ENCODE measurements at regions not wholly inside any gene's neighbourhood (a gene's known extent, or its start where the extent isn't known, plus 50 kb on each side); places are given as distances from the start of the nearest gene placed in this dataset.
"Not testable (repeated sequence)": the region's sequence is repeated elsewhere in the genome, so short reads cannot be mapped to it uniquely, and the experiment has no call there.

DNA sequence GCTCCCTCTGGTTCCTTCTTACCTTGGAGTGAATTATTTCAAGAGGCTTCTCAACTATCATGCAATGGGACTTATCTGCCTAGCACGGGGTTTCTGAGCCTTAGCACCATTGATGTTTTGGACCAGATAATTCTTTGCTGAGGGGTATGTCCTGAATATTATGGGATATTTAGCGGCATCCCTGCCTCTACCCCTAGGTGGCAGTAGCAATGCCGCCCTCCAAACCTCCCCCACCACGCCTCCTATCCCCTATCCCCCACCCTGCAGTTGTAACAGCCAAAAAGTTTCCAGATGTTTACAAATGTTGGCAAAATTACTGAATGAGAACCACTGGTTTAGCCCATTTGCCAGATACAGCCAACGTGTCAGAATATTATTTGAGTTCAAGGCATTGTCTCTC lies 125.5 kb downstream of the POSTN start:
- no peak for DNase-seq

- not testable (repeated sequence) for DNase-seq
Measured at GRCh38 chr13:37472266-37472665, 126.3 kb downstream of the POSTN start.

DNA sequence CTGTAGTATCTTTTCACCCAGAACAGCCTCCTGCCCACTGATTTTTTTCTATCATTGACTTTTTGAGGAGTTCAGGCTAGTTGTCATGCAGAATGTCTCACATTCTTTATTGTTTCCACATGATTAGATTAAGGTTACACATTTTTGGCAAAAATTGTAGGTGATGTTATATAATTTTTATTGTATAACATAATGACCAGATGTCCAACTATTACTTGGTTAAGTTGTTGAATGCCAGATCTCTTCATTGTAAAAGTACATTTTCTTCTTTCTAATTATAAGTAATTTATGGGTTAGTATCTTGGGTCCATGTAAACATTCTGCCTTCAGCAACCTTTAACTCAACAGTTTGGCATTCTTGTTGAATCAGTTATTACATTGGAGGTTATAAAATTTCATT lies 138.4 kb downstream of the POSTN start:
- DNase-seq = no peak

- no peak for DNase-seq
Measured at GRCh38 chr13:37457612-37458011, 141.0 kb downstream of the POSTN start.

GRCh38 chr13:37456506-37456905 lies 142.1 kb downstream of the POSTN start:
- no peak for DNase-seq

DNA sequence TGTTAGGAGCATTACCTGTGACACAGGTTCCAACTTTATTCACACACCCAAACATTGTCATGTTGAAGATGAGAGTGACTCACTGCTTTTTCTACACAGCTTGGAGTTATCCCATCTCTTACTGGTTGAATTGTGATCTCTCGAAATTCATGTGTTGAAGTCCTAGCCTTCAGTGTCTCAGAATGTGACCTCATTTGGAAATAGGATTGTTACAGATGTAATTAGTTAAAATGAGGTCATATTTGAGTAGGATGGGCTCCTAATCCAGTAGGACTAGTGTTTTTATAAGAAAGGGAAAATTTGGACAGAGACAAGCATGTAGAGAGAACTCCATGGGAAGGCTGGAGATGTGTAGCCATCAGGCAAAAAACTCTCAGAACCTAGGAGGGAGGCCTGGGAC lies 142.5 kb downstream of the POSTN start:
- DNase-seq = no peak

DNA sequence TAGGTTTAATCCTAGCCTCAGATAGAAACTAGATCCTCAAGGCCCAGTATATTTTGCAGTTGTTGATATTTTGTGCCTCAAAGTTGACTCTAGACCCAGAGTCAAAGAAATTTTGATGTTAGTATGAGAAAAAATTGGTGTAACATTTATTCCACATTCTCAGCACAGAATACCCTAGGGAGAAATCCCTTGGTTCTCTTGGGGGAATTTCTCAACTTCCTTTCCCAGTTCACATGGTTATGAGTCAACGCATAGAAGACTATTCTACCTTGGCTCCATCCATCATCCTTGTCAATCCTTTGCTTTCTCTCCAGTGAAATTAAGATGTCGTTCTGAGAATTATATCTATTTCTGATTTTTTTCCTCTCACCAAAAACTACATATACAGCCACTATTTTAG lies 145.3 kb downstream of the POSTN start:
- no peak for DNase-seq

- no peak for DNase-seq
Measured at GRCh38 chr13:37450276-37450675, 148.3 kb downstream of the POSTN start.

GRCh38 chr13:37448153-37448552 lies 150.4 kb downstream of the POSTN start:
- DNase-seq = no peak

- DNase-seq = no peak
Measured at GRCh38 chr13:37446503-37446902, 152.1 kb downstream of the POSTN start.

- DNase-seq = no peak
Measured at GRCh38 chr13:37443538-37443937, 155.0 kb downstream of the POSTN start.

GRCh38 chr13:37442996-37443395 lies 155.6 kb downstream of the POSTN start:
- no peak for DNase-seq

GRCh38 chr13:37435881-37436280 lies 162.7 kb downstream of the POSTN start:
- DNase-seq = no peak

DNA sequence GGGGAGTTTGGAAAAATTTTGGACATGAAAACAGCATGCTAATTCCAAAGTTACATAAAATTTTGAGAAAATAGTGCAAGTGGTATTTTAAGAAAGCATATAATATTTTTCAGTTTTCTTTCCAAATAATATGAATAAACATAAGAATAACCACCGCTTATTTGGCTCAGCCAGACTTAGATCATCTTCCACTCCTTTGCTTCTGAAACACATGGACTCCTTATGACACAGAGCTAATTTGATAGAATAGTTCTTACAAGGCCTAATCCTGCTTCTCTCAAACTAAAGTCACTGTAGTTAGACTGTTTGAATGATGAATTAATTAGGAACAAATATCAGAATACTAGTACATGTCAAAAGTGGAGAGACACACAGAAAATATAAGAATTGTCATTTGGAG lies 165.5 kb downstream of the POSTN start:
- no peak for DNase-seq

DNA sequence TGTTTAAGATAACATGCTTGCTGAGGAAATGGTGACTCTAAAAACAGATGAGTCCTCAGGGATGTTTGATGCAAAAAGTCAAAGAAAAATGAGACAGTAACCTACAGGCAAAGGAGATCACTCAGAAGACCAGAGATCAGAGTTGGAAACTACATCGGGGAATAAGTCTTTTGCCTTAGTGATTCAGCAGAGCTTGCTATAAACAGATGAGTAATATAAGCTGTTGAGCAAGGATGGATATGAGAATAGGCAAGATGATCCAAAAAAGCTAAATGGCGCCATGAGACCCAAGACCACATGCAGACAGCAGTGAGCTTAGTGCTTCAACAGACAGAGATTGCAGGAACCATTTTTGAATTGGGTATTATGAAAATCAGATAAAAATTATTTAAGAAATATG lies 168.6 kb downstream of the POSTN start:
- DNase-seq = no peak

DNA sequence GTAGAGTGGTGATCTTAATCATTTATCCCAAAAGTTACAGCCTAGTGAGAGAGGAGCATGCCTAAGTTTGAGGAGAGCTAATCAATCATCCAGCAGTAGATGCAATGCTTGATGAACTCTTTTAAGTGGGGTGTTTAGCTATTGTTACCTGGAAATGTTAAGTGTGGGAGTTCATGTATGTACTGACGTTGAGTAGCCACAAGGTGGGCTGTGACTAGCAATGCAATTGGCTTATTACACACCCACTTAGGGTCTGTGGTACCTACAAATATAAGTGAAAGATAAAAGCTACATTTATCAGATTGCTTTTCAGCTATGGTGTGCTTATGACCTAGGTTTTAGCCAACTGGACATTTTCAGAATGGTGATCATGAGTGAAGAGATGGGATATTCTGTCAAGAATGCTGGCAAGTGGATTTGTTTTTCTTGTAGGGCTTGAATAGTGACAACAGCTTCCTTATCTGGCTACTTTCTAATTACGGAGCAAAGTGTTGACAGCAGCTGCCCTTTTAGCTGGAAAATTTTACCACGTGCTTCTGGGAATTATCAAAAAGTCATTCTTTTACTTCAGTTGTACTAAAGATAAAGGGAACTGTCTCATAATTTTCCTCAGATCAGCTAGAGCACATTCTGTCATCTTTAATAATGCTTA lies 170.6 kb downstream of the POSTN start:
- DNase-seq = no peak

DNA sequence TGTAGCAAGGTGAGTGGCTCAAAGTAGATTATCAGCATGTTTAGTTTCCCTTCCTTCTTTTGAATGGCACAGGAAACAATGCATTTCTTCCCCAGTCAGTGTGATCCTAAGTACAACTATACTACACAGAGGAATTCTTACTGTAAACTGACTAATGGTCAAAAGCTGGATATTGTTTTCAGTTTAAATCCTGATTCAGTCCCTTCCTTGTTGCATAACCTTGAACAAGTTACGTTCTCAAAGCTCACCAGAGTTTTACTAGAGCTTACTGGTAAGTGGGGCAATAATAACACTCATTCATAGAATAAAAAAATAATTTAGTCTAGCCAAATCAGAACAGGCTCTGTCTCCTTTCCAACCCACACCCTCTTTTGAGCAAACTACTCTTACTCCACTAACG lies 180.1 kb downstream of the POSTN start:
- no peak for DNase-seq

GRCh38 chr13:37417060-37417441 lies 181.5 kb downstream of the POSTN start:
- no peak for DNase-seq

DNA sequence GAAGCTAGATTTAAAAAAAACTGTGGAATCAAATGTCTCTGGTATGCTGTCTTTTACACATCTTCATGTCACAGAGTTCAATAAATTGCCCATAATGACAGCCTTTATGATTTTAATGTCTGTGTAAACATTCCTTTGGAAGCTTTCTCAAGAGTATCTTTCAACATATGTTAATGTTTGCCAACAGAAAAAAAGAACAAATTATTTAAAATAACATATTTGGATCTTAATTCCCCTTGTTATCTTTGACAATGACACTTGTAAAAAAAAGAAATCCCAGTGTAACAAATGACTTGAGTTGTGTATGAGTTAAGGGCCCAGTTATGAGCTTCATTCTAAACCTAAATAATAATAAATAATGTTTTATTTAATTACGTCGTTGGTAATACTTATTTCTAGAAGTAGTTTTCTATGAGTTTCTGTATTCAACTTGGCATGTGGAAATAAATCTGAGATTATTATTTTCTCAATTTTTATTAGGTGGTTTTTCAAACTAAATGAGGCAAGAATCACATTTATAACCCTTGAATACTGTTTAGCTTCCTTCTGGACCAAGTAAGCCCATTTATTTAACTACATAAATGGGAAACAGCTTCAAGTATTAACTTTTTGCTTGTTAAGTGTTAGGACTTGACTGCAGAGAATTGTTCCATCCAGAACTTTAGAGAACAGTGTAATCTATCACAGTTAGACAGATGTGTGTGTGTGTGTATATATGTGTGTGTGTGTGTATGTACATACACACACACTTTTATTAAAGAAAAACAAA lies 182.1 kb downstream of the POSTN start:
- DNase-seq = no peak

- DNase-seq = no peak
Measured at GRCh38 chr13:37413161-37413560, 185.4 kb downstream of the POSTN start.

DNA sequence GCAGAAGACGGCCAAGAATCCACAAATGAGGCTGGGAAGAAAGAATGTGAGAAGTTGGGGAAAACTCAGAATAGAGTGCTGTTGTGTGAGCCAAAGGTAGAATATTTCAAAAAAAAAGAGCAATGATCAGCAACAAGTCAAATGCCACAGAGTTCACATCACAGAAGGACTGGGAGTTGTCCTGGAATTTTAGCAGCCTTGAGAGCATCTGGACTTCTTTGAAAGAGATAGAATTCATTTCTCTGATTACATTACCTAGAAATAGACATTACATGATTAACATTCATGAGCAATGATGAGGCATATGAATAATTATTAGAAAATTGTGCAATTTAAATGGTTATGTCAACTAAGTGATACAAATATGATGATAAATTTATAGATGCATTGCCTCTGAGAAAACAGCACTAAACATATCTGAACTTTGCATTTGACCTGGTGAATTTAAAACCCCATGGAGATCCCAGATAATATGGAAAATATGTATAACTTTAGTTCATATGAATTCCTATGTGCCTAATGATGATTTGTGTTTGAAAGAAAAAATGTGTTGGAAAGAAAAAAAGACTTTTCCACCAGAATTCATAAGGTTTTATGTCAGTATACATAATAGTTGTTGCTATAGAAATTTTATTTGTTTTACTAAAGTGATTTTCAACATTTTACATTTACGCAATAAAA lies 186.2 kb downstream of the POSTN start:
- DNase-seq = no peak

DNA sequence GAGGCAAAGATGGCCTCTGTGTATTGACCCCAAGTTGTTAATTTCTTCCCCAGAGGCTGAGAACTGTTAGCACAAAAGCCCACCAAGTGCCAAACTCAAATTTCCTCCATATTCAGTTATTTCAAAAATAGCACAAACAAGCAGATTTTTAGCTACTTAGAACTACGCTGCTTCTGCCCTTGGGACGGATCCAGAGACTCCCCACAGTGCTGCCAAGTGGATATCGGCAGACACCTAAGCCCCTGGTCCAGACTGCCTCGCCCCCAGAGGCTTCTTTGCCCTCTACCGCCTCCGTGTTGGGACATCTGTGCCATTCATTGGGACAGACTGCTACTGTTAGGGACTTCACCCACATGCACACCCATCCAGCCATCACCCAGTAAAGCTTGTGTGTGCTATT lies 188.3 kb downstream of the POSTN start:
- no peak for DNase-seq

DNA sequence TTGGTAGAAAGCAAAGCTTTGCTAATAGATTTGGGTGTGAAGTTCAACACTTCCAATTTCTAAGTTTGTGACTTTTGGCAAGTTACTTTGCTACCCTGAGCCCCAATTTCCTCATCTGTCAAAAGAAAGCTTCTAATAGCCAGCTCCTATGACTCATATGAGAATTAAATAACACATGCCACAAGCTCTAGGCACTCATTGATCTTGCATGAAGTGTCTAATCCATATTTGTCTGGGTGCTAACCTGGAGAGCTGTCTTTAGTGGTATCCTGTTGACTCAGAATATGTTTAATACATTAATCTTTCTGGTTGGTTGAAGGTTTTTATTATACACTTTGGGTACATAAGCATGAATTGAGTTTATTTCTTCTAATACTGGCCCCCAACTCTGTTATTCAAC lies 188.8 kb downstream of the POSTN start:
- no peak for DNase-seq

DNA sequence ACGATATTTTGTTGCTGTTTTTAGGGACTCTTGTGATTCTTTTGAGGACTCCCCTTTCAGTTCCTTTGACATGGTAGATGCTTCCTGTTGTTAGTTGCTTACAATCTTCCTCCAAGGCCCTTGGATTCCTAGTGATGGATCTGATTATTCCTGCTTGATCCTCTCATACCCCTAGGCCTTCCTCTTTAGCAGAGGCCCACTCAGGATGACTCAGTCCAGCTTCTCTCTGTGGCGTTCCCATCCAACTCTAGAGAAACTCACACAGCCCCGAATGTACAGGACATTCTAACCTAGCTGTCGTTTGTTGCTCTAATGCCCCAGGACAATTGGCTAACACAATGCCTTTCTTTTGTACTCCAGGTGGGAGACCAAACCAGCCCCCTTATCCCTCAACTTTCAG lies 191.4 kb downstream of the POSTN start:
- no peak for DNase-seq

All from inflammatory macrophage (primary cell).